SW 1271 (cell line): ENCODE measurements at regions not wholly inside any gene's neighbourhood (a gene's known extent, or its start where the extent isn't known, plus 50 kb on each side); places are given as distances from the start of the nearest gene placed in this dataset.

ENCODE experiments used
- DNase-seq, 2 experiments: peaks; one replicate each; lab custom pipeline; 2025; lab: John Stamatoyannopoulos, UW

GRCh38 chr3:111012388-111013248 lies 59.0 kb upstream of the NECTIN3 start:
- peak in 1 of 2 experiments; percentile 11 for DNase-seq
